Hepatocyte (in vitro differentiated cells): ENCODE measurements at regions not wholly inside any gene's neighbourhood (a gene's known extent, or its start where the extent isn't known, plus 50 kb on each side); places are given as distances from the start of the nearest gene placed in this dataset.

Source experiments
- CTCF ChIP-seq: fragments of 200-600 bp; sonication (generic); IDR thresholded peaks from 2 replicates; pipeline ENCODE4 v1.5.1; 2016; ENCODE audit warnings: antibody characterized with exemption, mild to moderate bottlenecking; ENCODE audit not compliant: poor library complexity
- EZH2 ChIP-seq: fragments of 200-600 bp; sonication (generic); IDR thresholded peaks from 2 replicates; pipeline ENCODE4 v1.6.1; 2016; ENCODE audit warnings: antibody characterized with exemption, mild to moderate bottlenecking, borderline replicate concordance
- EZH2phosphoT487 ChIP-seq: fragments of 200-600 bp; sonication (generic); IDR thresholded peaks from one replicate; pipeline ENCODE4 v1.6.1; 2018; ENCODE audit warnings: antibody characterized with exemption, mild to moderate bottlenecking, low read depth, moderate library complexity; ENCODE audit not compliant: unreplicated experiment, severe bottlenecking

- TF ChIP-seq EZH2 (no peak), EZH2phosphoT487 (no peak), CTCF (no peak)
Measured at GRCh38 chr4:173929921-173930320, 353.5 kb downstream of the FBXO8 start.
